HEK293 (cell line): ENCODE measurements at regions not wholly inside any gene's neighbourhood (a gene's known extent, or its start where the extent isn't known, plus 50 kb on each side); places are given as distances from the start of the nearest gene placed in this dataset.

Source experiments
- CTCF ChIA-PET: fragments of 350-600 bp; formaldehyde crosslinking; extraction: SDS; loops from one replicate; lab custom pipeline; 2021; ENCODE audit warnings: antibody characterized with exemption; lab: Yijun Ruan, JAX
- POLR2A ChIA-PET: fragments of 300-600 bp; formaldehyde crosslinking; extraction: SDS; loops from one replicate; lab custom pipeline; 2020; ENCODE audit warnings: antibody characterized with exemption, inconsistent platforms; lab: Yijun Ruan, JAX
- H3K27ac ChIP-seq: fragments of 200-500 bp; sonication (Bioruptor generic); 2 replicates; pipeline ENCODE4 v1.5.1; 2014; ENCODE audit warnings: low read depth, low read length, control low read depth, inconsistent platforms; ENCODE audit errors: extremely low read depth
- H3K36me3 ChIP-seq, 2 experiments: fragments of 200-500 bp in 1 of 2; sonication (Bioruptor generic) in 1 of 2; 1 replicate in 1 of 2; 2 replicates in 1 of 2; pipeline ENCODE4 v1.5.1; 2014 to 2017; ENCODE audit warnings: inconsistent platforms in 2 of 2, low read length in 2 of 2; ENCODE audit not compliant: control insufficient read depth in 2 of 2, insufficient read depth in 1 of 2
- H3K4me1 ChIP-seq: fragments of 200-500 bp; sonication (Bioruptor generic); 2 replicates; pipeline ENCODE4 v1.5.1; 2014; ENCODE audit warnings: mild to moderate bottlenecking, low read length, inconsistent platforms; ENCODE audit not compliant: control insufficient read depth, insufficient read depth
- H3K4me3 ChIP-seq: 2 replicates; pipeline ENCODE4 v1.5.1; 2011; ENCODE audit warnings: low read depth, mild to moderate bottlenecking, control low read depth, low read length, moderate library complexity
- H3K9me3 ChIP-seq: fragments of 200-500 bp; sonication (Bioruptor generic); 2 replicates; pipeline ENCODE4 v1.5.1; 2014; ENCODE audit warnings: low read depth, low read length, inconsistent platforms; ENCODE audit not compliant: control insufficient read depth, insufficient read depth
- BCL11B ChIP-seq: fragments of 450-650 bp; formaldehyde crosslinking; IDR thresholded peaks from 2 replicates; pipeline ENCODE4 v1.5.1; 2016; ENCODE audit warnings: low read depth, missing biosample characterization, missing genetic modification characterization
- FEZF1 ChIP-seq: fragments of 450-650 bp; formaldehyde crosslinking; IDR thresholded peaks from 2 replicates; pipeline ENCODE4 v1.5.1; 2016; ENCODE audit warnings: missing biosample characterization, missing genetic modification characterization
- KLF10 ChIP-seq: fragments of 450-650 bp; IDR thresholded peaks from 2 replicates; pipeline ENCODE4 v1.5.1; 2018; ENCODE audit warnings: missing biosample characterization, mild to moderate bottlenecking, missing genetic modification characterization
- KLF9 ChIP-seq: fragments of 450-650 bp; formaldehyde crosslinking; IDR thresholded peaks from 2 replicates; pipeline ENCODE4 v1.5.1; 2016; ENCODE audit warnings: missing biosample characterization, missing genetic modification characterization, low read depth
- PRDM1 ChIP-seq: fragments of 450-650 bp; formaldehyde crosslinking; IDR thresholded peaks from 2 replicates; pipeline ENCODE4; 2016; ENCODE audit warnings: missing biosample characterization, missing genetic modification characterization
- SCRT1 ChIP-seq: fragments of 450-650 bp; formaldehyde crosslinking; IDR thresholded peaks from 2 replicates; pipeline ENCODE4 v1.5.1; 2016; ENCODE audit warnings: missing biosample characterization, missing genetic modification characterization, borderline replicate concordance
- YY1 ChIP-seq: fragments of 450-650 bp; formaldehyde crosslinking; IDR thresholded peaks from 2 replicates; pipeline ENCODE4 v1.5.1; 2018; ENCODE audit warnings: missing biosample characterization, missing genetic modification characterization
- ZFP37 ChIP-seq: fragments of 450-650 bp; formaldehyde crosslinking; IDR thresholded peaks from 2 replicates; pipeline ENCODE4 v1.5.1; 2016; ENCODE audit warnings: missing biosample characterization, missing genetic modification characterization
- ZNF175 ChIP-seq: fragments of 450-650 bp; formaldehyde crosslinking; IDR thresholded peaks from 2 replicates; pipeline ENCODE4 v1.5.1; 2016; ENCODE audit warnings: missing biosample characterization, missing genetic modification characterization
- ZNF266 ChIP-seq: fragments of 450-650 bp; formaldehyde crosslinking; IDR thresholded peaks from 2 replicates; pipeline ENCODE4 v1.5.1; 2016; ENCODE audit warnings: missing biosample characterization, missing genetic modification characterization, low read depth
- ZNF311 ChIP-seq: fragments of 450-650 bp; formaldehyde crosslinking; IDR thresholded peaks from 2 replicates; pipeline ENCODE4 v1.5.1; 2017; ENCODE audit warnings: missing biosample characterization, missing genetic modification characterization, borderline replicate concordance
- ZNF501 ChIP-seq: fragments of 450-650 bp; formaldehyde crosslinking; IDR thresholded peaks from 2 replicates; pipeline ENCODE4 v1.5.1; 2016; ENCODE audit warnings: missing biosample characterization, missing genetic modification characterization
- ZNF510 ChIP-seq: fragments of 450-650 bp; formaldehyde crosslinking; IDR thresholded peaks from 2 replicates; pipeline ENCODE4 v1.5.1; 2018; ENCODE audit warnings: mild to moderate bottlenecking, missing genetic modification characterization, missing biosample characterization; ENCODE audit not compliant: insufficient replicate concordance
- ZNF560 ChIP-seq: fragments of 450-650 bp; formaldehyde crosslinking; IDR thresholded peaks from 2 replicates; pipeline ENCODE4 v1.5.1; 2017; ENCODE audit warnings: missing biosample characterization, missing genetic modification characterization, borderline replicate concordance
- ZNF580 ChIP-seq: fragments of 450-650 bp; formaldehyde crosslinking; IDR thresholded peaks from 2 replicates; pipeline ENCODE4 v1.5.1; 2016; ENCODE audit warnings: missing biosample characterization, missing genetic modification characterization
- ZNF654 ChIP-seq: fragments of 450-650 bp; formaldehyde crosslinking; IDR thresholded peaks from 2 replicates; pipeline ENCODE4 v1.5.1; 2016; ENCODE audit warnings: low read depth, missing biosample characterization, missing genetic modification characterization
- ZNF660 ChIP-seq: fragments of 450-650 bp; IDR thresholded peaks from 2 replicates; pipeline ENCODE4 v1.5.1; 2018; ENCODE audit warnings: missing biosample characterization, mild to moderate bottlenecking, missing genetic modification characterization
- ZNF791 ChIP-seq: fragments of 450-650 bp; formaldehyde crosslinking; IDR thresholded peaks from 2 replicates; pipeline ENCODE4 v1.5.1; 2016; ENCODE audit warnings: missing biosample characterization, missing genetic modification characterization
- ZNF837 ChIP-seq: fragments of 450-650 bp; formaldehyde crosslinking; IDR thresholded peaks from 2 replicates; pipeline ENCODE4 v1.5.1; 2016; ENCODE audit warnings: missing biosample characterization, missing genetic modification characterization
- ZSCAN5A ChIP-seq: fragments of 450-650 bp; formaldehyde crosslinking; IDR thresholded peaks from 2 replicates; pipeline ENCODE4 v1.5.1; 2016; ENCODE audit warnings: missing biosample characterization, missing genetic modification characterization
- TF ChIP-seq, protein P1 (sequence below): fragments of 450-650 bp; formaldehyde crosslinking; IDR thresholded peaks from 2 replicates; pipeline ENCODE4 v1.5.1; 2016; ENCODE audit warnings: missing biosample characterization, missing genetic modification characterization
- TF ChIP-seq, protein P2 (sequence below): fragments of 450-650 bp; formaldehyde crosslinking; IDR thresholded peaks from 2 replicates; pipeline ENCODE4 v1.5.1; 2016; ENCODE audit warnings: missing biosample characterization, missing genetic modification characterization
- TF ChIP-seq, protein P3 (sequence below): fragments of 450-650 bp; formaldehyde crosslinking; IDR thresholded peaks from 2 replicates; pipeline ENCODE4; 2016; ENCODE audit warnings: missing biosample characterization, missing genetic modification characterization

DNA sequence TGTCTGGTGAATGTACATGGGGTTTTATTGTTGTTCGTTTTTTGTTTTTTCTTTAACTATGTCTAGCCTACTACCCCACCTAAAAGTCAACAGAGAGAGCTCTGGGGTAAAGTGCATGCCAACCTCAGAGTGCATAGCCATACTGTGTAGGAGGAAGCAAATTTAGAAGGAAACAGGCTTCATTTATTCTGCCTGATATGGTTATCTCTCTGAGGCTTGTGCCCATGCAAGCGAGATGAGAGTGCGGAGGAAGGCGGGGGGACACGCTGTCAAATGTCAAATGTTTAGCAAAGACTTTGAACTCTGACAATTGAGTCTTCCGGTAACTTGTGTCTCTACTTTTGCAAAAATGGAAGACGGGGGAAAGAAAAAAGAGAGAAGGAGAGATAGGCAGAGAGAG, 295.5 kb downstream of the ETS1 start (continued):
- TF ChIP-seq ZNF580 (tag by site-specific recombination), result no peak
- TF ChIP-seq, all 188 proteins: peak for 0

- POLR2A ChIA-PET, result no interaction called here
- no peak overlapping the region for H3K27ac ChIP-seq
- TF ChIP-seq KLF10 (tag by site-specific recombination), result no peak
- TF ChIP-seq ZNF175 (tag by site-specific recombination), result no peak
- no peak for TF ChIP-seq ZNF837 (tag by site-specific recombination)
- TF ChIP-seq ZNF311 (tag by site-specific recombination), result no peak
- TF ChIP-seq KLF9 (tag by site-specific recombination), result no peak
- no peak for TF ChIP-seq ZFP37
- no peak for TF ChIP-seq SCRT1 (tag by site-specific recombination)
- TF ChIP-seq, protein P1, sequence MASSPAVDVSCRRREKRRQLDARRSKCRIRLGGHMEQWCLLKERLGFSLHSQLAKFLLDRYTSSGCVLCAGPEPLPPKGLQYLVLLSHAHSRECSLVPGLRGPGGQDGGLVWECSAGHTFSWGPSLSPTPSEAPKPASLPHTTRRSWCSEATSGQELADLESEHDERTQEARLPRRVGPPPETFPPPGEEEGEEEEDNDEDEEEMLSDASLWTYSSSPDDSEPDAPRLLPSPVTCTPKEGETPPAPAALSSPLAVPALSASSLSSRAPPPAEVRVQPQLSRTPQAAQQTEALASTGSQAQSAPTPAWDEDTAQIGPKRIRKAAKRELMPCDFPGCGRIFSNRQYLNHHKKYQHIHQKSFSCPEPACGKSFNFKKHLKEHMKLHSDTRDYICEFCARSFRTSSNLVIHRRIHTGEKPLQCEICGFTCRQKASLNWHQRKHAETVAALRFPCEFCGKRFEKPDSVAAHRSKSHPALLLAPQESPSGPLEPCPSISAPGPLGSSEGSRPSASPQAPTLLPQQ (tag by site-specific recombination), result no peak
- TF ChIP-seq ZNF266, result no peak
- TF ChIP-seq ZNF560, result no peak
- TF ChIP-seq ZNF510 (tag by site-specific recombination), result no peak
- TF ChIP-seq YY1 (tag by site-specific recombination), result no peak
- TF ChIP-seq PRDM1 (tag by site-specific recombination), result no peak
- TF ChIP-seq ZNF660 (tag by site-specific recombination), result no peak
- TF ChIP-seq, all 188 proteins: peak for 0
- H3K4me3 ChIP-seq, result no peak overlapping the region
- no peaks in the 10 kb centered on the region for H3K4me1 ChIP-seq
- H3K36me3 ChIP-seq, result no peaks in the 10 kb centered on the region
- CTCF ChIA-PET, result interaction anchor here (0.6 to 6.3 kb wide), 17 partner anchors 9 to 1134 kb away, joined by 3 to 76 read pairs (median 3); no protein-coding TSS in a partner anchor
- no peaks in the 10 kb centered on the region for H3K9me3 ChIP-seq
Measured at GRCh38 chr11:128291007-128291406, 296.4 kb downstream of the ETS1 start.

DNA sequence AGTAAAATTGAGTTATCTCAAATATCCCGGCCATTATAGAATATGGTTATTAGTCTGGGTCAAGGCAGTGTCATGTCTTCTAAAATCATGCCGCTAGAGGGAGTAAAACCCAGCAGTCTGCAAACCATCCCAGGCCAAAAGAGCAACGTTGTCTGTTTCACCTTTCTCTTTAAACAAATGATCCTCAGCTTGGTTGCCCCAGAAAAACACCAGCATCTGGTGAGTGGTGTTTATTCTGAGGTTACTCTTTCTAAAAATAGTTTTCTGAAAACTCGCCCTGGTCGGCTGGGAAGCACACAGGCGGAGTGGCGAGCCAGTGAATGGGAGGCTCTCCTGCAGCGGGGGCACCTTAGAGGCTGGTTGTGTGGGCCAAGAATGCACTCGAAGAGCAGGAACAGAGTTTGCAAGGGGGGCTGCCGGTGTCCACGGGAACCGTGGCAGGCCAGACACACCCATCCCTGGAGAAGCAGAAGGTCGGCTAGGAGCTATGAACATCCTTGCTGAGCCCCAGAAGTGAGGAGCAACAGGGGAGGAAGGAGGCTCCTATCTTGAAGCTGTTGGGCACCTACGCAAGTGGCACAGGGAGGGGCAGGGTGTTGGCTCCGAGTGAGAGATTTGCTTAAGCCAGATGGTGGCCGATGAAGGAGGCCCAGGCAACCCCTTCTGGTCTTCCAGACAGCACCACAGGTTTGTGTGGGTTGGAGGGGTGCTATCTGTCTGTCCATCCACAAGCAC, 297.1 kb downstream of the ETS1 start:
- H3K36me3 ChIP-seq, result no peaks in the 10 kb centered on the region
- TF ChIP-seq, protein P2, sequence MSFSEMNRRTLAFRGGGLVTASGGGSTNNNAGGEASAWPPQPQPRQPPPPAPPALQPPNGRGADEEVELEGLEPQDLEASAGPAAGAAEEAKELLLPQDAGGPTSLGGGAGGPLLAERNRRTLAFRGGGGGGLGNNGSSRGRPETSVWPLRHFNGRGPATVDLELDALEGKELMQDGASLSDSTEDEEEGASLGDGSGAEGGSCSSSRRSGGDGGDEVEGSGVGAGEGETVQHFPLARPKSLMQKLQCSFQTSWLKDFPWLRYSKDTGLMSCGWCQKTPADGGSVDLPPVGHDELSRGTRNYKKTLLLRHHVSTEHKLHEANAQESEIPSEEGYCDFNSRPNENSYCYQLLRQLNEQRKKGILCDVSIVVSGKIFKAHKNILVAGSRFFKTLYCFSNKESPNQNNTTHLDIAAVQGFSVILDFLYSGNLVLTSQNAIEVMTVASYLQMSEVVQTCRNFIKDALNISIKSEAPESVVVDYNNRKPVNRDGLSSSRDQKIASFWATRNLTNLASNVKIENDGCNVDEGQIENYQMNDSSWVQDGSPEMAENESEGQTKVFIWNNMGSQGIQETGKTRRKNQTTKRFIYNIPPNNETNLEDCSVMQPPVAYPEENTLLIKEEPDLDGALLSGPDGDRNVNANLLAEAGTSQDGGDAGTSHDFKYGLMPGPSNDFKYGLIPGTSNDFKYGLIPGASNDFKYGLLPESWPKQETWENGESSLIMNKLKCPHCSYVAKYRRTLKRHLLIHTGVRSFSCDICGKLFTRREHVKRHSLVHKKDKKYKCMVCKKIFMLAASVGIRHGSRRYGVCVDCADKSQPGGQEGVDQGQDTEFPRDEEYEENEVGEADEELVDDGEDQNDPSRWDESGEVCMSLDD (tag by site-specific recombination), result no peak
- TF ChIP-seq ZNF791 (tag by site-specific recombination) (no peak), ZNF654 (peak; percentile 71), BCL11B (tag by site-specific recombination) (no peak), FEZF1 (tag by site-specific recombination) (peak; percentile 82), ZNF660 (tag by site-specific recombination) (0 out of 2 replicates have a peak, but pooled peaks have one; percentile 29), ZSCAN5A (tag by site-specific recombination) (no peak), ZNF501 (tag by site-specific recombination) (no peak)
- TF ChIP-seq, protein P3, sequence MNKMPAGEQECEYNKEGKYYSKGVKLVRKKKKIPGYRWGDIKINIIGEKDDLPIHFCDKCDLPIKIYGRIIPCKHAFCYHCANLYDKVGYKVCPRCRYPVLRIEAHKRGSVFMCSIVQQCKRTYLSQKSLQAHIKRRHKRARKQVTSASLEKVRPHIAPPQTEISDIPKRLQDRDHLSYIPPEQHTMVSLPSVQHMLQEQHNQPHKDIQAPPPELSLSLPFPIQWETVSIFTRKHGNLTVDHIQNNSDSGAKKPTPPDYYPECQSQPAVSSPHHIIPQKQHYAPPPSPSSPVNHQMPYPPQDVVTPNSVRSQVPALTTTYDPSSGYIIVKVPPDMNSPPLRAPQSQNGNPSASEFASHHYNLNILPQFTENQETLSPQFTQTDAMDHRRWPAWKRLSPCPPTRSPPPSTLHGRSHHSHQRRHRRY (tag by site-specific recombination), result no peak
- TF ChIP-seq, all 188 proteins: peak for 3
- H3K4me3 ChIP-seq, result no peak overlapping the region
- H3K4me1 ChIP-seq, result no peaks in the 10 kb centered on the region
- no peak overlapping the region; the same call in 1 of the 2 replicates for H3K27ac ChIP-seq
- CTCF ChIA-PET, result interaction anchor here (0.6 to 6.3 kb wide), 19 partner anchors 9 to 568 kb away, joined by 3 to 76 read pairs (median 3); no protein-coding TSS in a partner anchor
- POLR2A ChIA-PET, result interaction anchor here (1.1 kb wide), 1 partner anchor 340 kb away, joined by 7 read pairs; no protein-coding TSS in a partner anchor
- no peaks in the 10 kb centered on the region for H3K9me3 ChIP-seq
